HEK293 (cell line): ENCODE measurements at regions not wholly inside any gene's neighbourhood (a gene's known extent, or its start where the extent isn't known, plus 50 kb on each side); places are given as distances from the start of the nearest gene placed in this dataset.
A peak's percentile ranks its signal among the peaks of the same experiment; 100 is the strongest.
"Not testable (repeated sequence)": the region's sequence is repeated elsewhere in the genome, so short reads cannot be mapped to it uniquely, and the experiment has no call there.

Experiments used
- BCL11B ChIP-seq: fragments of 450-650 bp; formaldehyde crosslinking; IDR thresholded peaks from 2 replicates; pipeline ENCODE4 v1.5.1; 2016; ENCODE audit warnings: low read depth, missing biosample characterization, missing genetic modification characterization
- TCF7L2 ChIP-seq: IDR thresholded peaks from 2 replicates; pipeline ENCODE4 v1.6.1; 2011; ENCODE audit warnings: low read depth, mild to moderate bottlenecking, inconsistent platforms, low read length, moderate library complexity, borderline replicate concordance
- ZEB2 ChIP-seq: fragments of 450-650 bp; formaldehyde crosslinking; IDR thresholded peaks from 2 replicates; pipeline ENCODE4 v1.5.1; 2016; ENCODE audit warnings: missing biosample characterization, missing genetic modification characterization
- ZNF155 ChIP-seq: fragments of 450-650 bp; formaldehyde crosslinking; IDR thresholded peaks from 2 replicates; pipeline ENCODE4 v1.5.1; 2016; ENCODE audit warnings: missing biosample characterization, missing genetic modification characterization
- ZNF416 ChIP-seq: fragments of 450-650 bp; formaldehyde crosslinking; IDR thresholded peaks from 2 replicates; pipeline ENCODE4 v1.5.1; 2016; ENCODE audit warnings: missing biosample characterization, missing genetic modification characterization
- ZNF677 ChIP-seq: fragments of 450-650 bp; IDR thresholded peaks from 2 replicates; pipeline ENCODE4 v1.5.0; 2018; ENCODE audit warnings: missing biosample characterization, mild to moderate bottlenecking, missing genetic modification characterization, moderate library complexity
- ZNF707 ChIP-seq: fragments of 450-650 bp; formaldehyde crosslinking; IDR thresholded peaks from 2 replicates; pipeline ENCODE4 v1.5.1; 2016; ENCODE audit warnings: missing biosample characterization, missing genetic modification characterization
- ZNF76 ChIP-seq: fragments of 450-650 bp; formaldehyde crosslinking; IDR thresholded peaks from 2 replicates; pipeline ENCODE4; 2016; ENCODE audit warnings: low read depth, missing biosample characterization, missing genetic modification characterization, borderline replicate concordance
- TF ChIP-seq, protein P1 (sequence below): fragments of 450-650 bp; formaldehyde crosslinking; IDR thresholded peaks from 2 replicates; pipeline ENCODE4 v1.5.1; 2016; ENCODE audit warnings: missing biosample characterization, missing genetic modification characterization
- TF ChIP-seq, protein P2 (sequence below): fragments of 450-650 bp; IDR thresholded peaks from 2 replicates; pipeline ENCODE4 v1.5.1; 2018; ENCODE audit warnings: missing biosample characterization, mild to moderate bottlenecking, missing genetic modification characterization
- TF ChIP-seq, protein P3 (sequence below): fragments of 450-650 bp; formaldehyde crosslinking; IDR thresholded peaks from 2 replicates; pipeline ENCODE4 v1.5.1; 2017; ENCODE audit warnings: missing biosample characterization, missing genetic modification characterization
- TF ChIP-seq, protein P4 (sequence below): IDR thresholded peaks from 2 replicates; pipeline ENCODE4 v1.6.1; 2011; ENCODE audit warnings: mild to moderate bottlenecking, low read depth, low read length, borderline replicate concordance

DNA sequence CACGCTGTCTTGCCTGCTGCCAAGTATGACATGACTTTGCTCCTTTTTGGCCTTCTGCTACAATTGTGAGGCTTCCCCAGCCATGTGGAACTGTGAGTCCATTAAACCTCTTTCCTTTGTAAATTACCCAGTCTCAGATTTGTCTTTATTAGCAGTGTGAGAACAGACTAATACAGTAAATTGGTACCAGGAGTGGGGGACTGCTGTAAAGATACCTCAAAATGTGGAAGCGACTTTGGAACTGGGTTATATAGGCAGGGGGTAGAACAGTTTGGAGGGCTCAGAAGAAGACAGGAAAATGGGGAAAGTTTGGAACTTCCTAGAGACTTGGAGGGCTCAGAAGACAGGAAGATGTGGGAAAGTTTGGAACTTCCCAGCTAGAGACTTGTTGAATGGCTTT, 104.0 kb downstream of the IFI44 start:
- TF ChIP-seq, protein P1, sequence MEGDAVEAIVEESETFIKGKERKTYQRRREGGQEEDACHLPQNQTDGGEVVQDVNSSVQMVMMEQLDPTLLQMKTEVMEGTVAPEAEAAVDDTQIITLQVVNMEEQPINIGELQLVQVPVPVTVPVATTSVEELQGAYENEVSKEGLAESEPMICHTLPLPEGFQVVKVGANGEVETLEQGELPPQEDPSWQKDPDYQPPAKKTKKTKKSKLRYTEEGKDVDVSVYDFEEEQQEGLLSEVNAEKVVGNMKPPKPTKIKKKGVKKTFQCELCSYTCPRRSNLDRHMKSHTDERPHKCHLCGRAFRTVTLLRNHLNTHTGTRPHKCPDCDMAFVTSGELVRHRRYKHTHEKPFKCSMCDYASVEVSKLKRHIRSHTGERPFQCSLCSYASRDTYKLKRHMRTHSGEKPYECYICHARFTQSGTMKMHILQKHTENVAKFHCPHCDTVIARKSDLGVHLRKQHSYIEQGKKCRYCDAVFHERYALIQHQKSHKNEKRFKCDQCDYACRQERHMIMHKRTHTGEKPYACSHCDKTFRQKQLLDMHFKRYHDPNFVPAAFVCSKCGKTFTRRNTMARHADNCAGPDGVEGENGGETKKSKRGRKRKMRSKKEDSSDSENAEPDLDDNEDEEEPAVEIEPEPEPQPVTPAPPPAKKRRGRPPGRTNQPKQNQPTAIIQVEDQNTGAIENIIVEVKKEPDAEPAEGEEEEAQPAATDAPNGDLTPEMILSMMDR (tag by site-specific recombination) = not testable (repeated sequence)
- peak; percentile 72 for TF ChIP-seq ZNF707 (tag by site-specific recombination)
- TF ChIP-seq, protein P2, sequence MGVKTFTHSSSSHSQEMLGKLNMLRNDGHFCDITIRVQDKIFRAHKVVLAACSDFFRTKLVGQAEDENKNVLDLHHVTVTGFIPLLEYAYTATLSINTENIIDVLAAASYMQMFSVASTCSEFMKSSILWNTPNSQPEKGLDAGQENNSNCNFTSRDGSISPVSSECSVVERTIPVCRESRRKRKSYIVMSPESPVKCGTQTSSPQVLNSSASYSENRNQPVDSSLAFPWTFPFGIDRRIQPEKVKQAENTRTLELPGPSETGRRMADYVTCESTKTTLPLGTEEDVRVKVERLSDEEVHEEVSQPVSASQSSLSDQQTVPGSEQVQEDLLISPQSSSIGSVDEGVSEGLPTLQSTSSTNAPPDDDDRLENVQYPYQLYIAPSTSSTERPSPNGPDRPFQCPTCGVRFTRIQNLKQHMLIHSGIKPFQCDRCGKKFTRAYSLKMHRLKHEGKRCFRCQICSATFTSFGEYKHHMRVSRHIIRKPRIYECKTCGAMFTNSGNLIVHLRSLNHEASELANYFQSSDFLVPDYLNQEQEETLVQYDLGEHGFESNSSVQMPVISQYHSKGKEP (tag by site-specific recombination) = not testable (repeated sequence)
- TF ChIP-seq TCF7L2; BCL11B (tag by site-specific recombination); ZNF416 (tag by site-specific recombination); ZNF677 (tag by site-specific recombination); ZNF76 (tag by site-specific recombination); ZNF155 (tag by site-specific recombination); ZEB2 (tag by site-specific recombination): not testable (repeated sequence)
- TF ChIP-seq, protein P3, sequence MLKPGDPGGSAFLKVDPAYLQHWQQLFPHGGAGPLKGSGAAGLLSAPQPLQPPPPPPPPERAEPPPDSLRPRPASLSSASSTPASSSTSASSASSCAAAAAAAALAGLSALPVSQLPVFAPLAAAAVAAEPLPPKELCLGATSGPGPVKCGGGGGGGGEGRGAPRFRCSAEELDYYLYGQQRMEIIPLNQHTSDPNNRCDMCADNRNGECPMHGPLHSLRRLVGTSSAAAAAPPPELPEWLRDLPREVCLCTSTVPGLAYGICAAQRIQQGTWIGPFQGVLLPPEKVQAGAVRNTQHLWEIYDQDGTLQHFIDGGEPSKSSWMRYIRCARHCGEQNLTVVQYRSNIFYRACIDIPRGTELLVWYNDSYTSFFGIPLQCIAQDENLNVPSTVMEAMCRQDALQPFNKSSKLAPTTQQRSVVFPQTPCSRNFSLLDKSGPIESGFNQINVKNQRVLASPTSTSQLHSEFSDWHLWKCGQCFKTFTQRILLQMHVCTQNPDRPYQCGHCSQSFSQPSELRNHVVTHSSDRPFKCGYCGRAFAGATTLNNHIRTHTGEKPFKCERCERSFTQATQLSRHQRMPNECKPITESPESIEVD (tag by site-specific recombination) = not testable (repeated sequence)
- TF ChIP-seq, protein P4, sequence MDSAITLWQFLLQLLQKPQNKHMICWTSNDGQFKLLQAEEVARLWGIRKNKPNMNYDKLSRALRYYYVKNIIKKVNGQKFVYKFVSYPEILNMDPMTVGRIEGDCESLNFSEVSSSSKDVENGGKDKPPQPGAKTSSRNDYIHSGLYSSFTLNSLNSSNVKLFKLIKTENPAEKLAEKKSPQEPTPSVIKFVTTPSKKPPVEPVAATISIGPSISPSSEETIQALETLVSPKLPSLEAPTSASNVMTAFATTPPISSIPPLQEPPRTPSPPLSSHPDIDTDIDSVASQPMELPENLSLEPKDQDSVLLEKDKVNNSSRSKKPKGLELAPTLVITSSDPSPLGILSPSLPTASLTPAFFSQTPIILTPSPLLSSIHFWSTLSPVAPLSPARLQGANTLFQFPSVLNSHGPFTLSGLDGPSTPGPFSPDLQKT = not testable (repeated sequence)
